Panc1 (cell line): ENCODE measurements at regions not wholly inside any gene's neighbourhood (a gene's known extent, or its start where the extent isn't known, plus 50 kb on each side); places are given as distances from the start of the nearest gene placed in this dataset.

Experiments used
- CTCF ChIP-seq: fragments of 450-650 bp; IDR thresholded peaks from 2 replicates; pipeline ENCODE4 v1.5.1; 2017; ENCODE audit warnings: mild to moderate bottlenecking
- REST ChIP-seq, 2 experiments: IDR thresholded peaks; 2 replicates each; pipeline ENCODE4 v1.6.1; 2011 to 2012; ENCODE audit warnings: low read depth in 2 of 2, control low read depth in 1 of 2, low read length in 1 of 2, mild to moderate bottlenecking in 1 of 2, moderate library complexity in 1 of 2; ENCODE audit not compliant: insufficient read depth in 1 of 2

GRCh38 chr12:125269276-125269675 lies 204.0 kb downstream of the AACS start:
- TF ChIP-seq CTCF (no peak), REST (IDR thresholded peaks at IDR 0.05; ENCODE audit: insufficient read depth in 1 of 2, low read depth in 2 of 2, low read length in 1 of 2) (no peak)
